ENCODE measurements at regions not wholly inside any gene's neighbourhood (a gene's known extent, or its start where the extent isn't known, plus 50 kb on each side); places are given as distances from the start of the nearest gene placed in this dataset.

DNA sequence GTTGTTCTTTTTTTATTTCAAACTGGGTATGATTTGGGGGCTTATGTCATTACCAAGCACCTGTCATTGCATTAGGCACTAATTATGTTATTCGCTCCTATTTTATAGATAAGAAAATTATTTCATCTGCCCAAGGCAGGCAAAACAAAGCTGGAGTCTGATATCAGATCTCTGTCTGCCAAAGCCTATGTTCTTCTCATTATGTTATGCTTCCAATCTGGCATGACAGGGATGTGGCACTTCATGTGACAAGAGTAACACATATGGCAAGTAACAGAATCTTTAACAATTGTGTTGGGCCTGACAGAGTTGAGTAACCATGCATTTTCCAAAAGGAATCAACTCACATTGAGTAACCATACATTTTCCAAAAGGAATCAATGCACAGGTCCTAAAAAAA, 61.2 kb upstream of the TOM1L1 start (continued):
- TF ChIP-seq ZNF337 (CRISPR knock-in tag; IDR thresholded peaks at IDR 0.05; ENCODE audit: borderline replicate concordance, low read depth): no peak

DNA sequence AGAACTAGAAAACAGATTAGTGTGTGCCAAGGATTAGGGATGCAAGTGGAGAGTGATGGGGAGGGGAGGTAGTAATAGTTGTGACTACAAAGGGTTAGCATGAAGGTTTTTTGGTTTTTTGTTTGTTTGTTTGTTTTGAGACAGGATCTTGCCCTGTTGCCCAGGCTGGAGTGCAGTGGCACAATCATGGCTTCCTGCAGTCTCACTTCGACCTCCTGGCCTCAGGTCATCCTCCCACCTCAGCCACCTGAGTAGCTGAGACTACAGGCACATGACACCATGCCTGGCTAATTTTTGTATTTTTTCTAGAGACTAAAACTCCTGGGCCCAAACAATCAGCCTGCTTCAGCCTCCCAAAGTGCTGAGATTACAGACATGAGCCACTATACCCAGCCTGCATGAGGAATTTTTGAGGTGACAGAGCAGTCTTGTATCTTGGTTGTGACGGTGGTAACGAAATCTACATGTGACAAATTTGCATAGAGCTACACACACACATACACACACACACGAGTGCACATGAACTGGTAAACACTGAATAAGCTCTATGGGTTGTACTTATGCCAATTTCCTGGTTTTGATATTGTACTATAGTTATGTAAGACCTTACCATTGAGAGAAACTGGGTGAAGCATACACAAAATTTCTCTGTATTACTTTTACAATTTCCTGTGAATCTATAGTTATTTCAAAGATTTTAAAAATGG, 59.6 kb upstream of the TOM1L1 start:
- in situ Hi-C loops (cut with HindIII; ENCODE audit: extremely low pct_ligation_motif_present, low pct_unique_long_range_greater_than_20kb): no loop called here
- Histone ChIP-seq H2AFZ (ENCODE audit: low read length) (no peak overlapping the region), H3K36me3 (replicated peaks in 1 of 2; ENCODE audit: control insufficient read depth in 1 of 2, insufficient read depth in 2 of 2, low read length in 2 of 2) (no peaks in the 10 kb centered on the region), H3K27ac (ENCODE audit: extremely low read length, insufficient read depth, low read length) (no peak overlapping the region), H3K4me3 (replicated peaks in 1 of 3; ENCODE audit: insufficient read depth in 1 of 3, low read depth in 2 of 3, low read length in 3 of 3) (no peak overlapping the region), H3K9me3 (ENCODE audit: low read length) (no peaks in the 10 kb centered on the region), H3K79me2 (ENCODE audit: insufficient read depth, low read length) (no peaks in the 10 kb centered on the region), H3K4me2 (ENCODE audit: low read depth, low read length) (no peak overlapping the region), H3K27me3 (ENCODE audit: control insufficient read depth in 1 of 2, insufficient read depth in 2 of 2, low read length in 2 of 2) (no peaks in the 10 kb centered on the region), H3K9ac (ENCODE audit: insufficient read depth, low read depth, low read length) (no peak overlapping the region), H4K20me1 (ENCODE audit: insufficient read depth, low read length) (no peaks in the 10 kb centered on the region), H3K4me1 (ENCODE audit: insufficient read depth, low read length) (no peaks in the 10 kb centered on the region)
- no TSS peak for BruUV-seq (replicated peaks)
- ChIA-PET POLR2A (no interaction called here), CTCF (ENCODE audit: low intra/inter-chr PET ratio, low total read pairs) (no interaction called here)
- WGBS (ENCODE audit: low lambda C conversion rate): 9% methylated on average over 4 of the region's 4 CpGs
- ATAC-seq (no peak), FAIRE-seq (no peak), DNase-seq (ENCODE audit: low spot score) (no peak)
- intact Hi-C loops (cut with micrococcal nuclease; ENCODE audit: unreplicated experiment): no loop called here
- TF ChIP-seq RFX1 (IDR thresholded peaks at IDR 0.05) (no peak), ZSCAN22 (CRISPR knock-in tag; IDR thresholded peaks at IDR 0.05) (no peak), ONECUT2 (CRISPR knock-in tag; IDR thresholded peaks at IDR 0.05) (no peak), ZSCAN31 (CRISPR knock-in tag; IDR thresholded peaks at IDR 0.05; ENCODE audit: low read depth) (no peak), NPAS2 (CRISPR knock-in tag; IDR thresholded peaks at IDR 0.05; ENCODE audit: borderline replicate concordance) (no peak), ZFP62 (CRISPR knock-in tag; IDR thresholded peaks at IDR 0.05) (no peak), POLR2AphosphoS2 (IDR thresholded peaks at IDR 0.05; ENCODE audit: low read depth, low read length) (no peak), SIN3B (IDR thresholded peaks at IDR 0.05; ENCODE audit: low read length) (no peak), ZNF777 (CRISPR knock-in tag; IDR thresholded peaks at IDR 0.05) (no peak), ARID3A (IDR thresholded peaks at IDR 0.05; ENCODE audit: low read depth, low read length) (no peak), CSRNP1 (CRISPR knock-in tag; IDR thresholded peaks at IDR 0.05) (no peak), ATM (IDR thresholded peaks at IDR 0.05; ENCODE audit: borderline replicate concordance) (no peak), E2F2 (CRISPR knock-in tag; IDR thresholded peaks at IDR 0.05; ENCODE audit: borderline replicate concordance) (no peak), ELF1 (CRISPR knock-in tag; IDR thresholded peaks at IDR 0.05) (no peak), PCBP1 (IDR thresholded peaks at IDR 0.05; ENCODE audit: borderline replicate concordance, low read depth, low read length) (no peak), ATF1 (CRISPR knock-in tag; IDR thresholded peaks at IDR 0.05) (no peak), HCFC1 (IDR thresholded peaks at IDR 0.05; ENCODE audit: low read depth, low read length) (no peak), ZBTB26 (CRISPR knock-in tag; IDR thresholded peaks at IDR 0.05; ENCODE audit: borderline replicate concordance) (no peak), CENPX (CRISPR knock-in tag; IDR thresholded peaks at IDR 0.05) (no peak)
